NCI-H2107 (cell line): ENCODE measurements at regions not wholly inside any gene's neighbourhood (a gene's known extent, or its start where the extent isn't known, plus 50 kb on each side); places are given as distances from the start of the nearest gene placed in this dataset.
A peak's percentile ranks its signal among the peaks of the same experiment; 100 is the strongest.
"Not testable (repeated sequence)": the region's sequence is repeated elsewhere in the genome, so short reads cannot be mapped to it uniquely, and the experiment has no call there.

Experiments used
- DNase-seq: peaks from one replicate; lab custom pipeline; 2025; lab: John Stamatoyannopoulos, UW

DNA sequence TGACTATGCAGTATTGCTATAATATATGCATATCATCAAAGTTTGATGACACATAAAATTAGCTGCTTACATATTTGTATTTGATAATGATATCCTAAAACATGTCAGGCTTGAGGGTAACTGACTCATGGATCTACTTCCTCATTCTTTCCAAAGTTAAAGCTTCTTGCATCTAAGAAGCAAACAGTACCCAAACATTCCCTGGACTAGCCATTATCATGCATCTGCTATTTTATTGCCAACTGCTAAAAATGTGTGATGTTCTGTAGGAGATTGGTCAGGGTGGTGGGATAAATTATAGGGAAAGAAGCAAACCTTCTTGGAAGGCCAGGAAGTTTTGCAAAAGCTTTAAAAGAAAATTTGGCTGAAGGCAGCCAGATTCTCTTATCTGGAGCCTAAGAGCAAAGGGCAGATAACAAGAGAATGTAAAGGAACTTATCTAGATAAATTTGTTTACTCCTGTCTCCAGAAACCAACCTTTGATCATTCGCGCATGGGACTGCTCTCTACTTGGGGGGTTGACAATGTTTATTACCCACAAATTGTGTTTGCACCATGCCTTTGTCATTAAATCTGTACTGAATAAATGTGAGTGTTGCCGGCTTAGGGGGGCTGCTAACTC lies 604.1 kb upstream of the TLE4 start:
- no peak for DNase-seq

DNA sequence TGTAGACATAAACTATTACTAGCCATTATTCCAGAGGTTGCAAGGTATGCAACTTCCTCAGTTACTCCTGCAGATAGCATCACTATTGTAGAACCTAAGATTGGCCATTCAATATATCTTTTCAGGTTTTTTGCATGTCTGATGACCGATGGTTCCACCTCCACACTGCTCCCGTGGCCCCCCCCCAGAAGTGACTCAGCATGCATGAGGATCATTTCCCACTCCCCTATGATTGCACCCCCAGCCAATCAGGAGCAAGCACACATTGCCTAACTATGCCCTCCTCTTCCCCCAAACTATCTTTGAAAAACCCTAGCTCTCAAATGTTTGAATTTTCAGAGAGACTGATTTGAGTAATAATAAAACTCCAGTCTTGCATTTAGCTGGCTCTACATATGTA lies 601.4 kb upstream of the TLE4 start:
- DNase-seq = no peak

DNA sequence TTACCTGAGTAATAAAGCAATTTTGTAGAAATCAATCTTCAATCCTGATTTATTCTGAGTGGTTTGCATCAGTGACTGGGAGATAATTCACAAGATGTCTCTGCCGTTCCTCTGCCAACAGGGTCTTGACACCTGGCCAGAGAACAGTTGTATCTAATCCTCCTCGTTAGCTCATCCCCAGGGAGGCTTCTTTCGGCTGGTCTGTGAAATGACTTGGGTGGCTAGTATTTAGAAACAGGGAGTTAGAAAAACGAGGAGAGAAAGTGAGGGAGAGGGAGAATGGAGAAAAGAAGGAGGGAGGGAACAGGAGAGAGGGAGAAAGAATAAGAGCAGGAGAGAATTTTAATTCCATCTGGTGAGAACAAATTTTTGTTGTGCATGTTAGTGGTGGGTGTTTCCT lies 600.2 kb upstream of the TLE4 start:
- no peak for DNase-seq

DNA sequence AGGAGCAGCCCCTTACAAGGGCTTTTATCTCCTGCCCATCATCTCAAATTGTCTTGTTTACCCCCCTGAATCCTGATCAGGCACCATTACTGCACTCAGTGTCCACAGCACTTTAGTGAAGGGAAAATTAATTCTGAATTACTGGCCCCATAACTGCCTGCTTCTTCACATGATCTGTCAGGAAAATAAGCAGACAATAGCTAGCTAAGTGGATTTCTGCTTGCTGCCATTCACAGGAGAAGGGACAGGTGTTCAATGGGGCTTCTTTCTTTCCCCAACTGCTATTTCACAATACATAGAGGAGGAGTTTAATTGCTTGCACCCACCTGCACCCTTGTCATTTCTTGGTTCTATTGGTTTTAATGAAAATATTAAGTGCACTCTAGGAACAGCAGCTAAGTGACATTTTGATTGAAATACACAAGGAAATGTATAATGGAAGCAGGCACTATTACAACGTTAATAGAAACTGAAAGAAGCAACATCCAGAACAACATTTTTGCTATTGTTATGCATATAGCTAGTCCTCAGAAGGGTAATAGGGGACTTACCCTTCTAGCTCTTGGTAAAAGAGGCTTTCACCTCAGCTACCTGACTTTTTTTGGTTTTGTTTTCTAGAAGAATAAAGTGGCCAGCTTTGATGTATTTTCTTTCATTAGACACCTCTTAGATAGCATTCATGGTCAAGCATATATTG lies 599.3 kb upstream of the TLE4 start:
- peak; percentile 90 for DNase-seq

DNA sequence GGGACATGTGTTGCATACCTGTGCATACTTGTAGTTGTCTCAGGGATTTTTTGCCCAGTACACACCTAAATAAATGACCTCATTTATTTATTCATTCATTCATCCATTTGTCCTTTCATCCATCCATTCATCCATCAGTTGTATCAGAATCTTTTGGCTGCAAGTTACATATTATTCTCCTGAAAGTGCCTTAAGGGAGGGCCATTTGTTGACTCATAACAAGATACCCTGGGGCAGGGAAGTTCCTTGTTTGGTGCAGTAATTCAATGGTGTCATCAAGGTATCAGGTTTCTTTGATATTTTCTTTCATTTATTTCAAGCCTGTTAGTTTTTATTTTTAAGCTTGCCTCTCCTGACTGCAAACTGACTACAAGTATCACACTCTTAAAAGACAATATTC lies 597.9 kb upstream of the TLE4 start:
- no peak for DNase-seq

DNA sequence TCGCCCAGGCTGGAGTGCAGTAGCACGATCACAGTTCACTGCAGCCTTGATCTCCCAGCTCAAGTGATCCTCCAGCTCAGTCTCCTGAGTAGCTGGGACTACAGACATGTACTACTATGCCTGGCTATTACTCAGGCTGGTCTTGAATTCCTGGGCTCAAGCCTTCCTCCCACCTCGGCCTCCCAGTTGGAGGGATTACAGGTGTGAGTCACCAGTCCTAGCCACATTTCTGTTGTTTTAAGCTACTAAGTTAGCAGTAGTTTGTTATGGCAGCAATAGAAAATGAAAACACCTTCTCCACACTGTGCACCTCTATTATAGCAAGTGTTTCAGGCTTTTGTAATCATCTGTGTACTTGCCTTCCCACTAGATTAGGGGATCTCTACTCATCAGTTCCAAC lies 588.9 kb upstream of the TLE4 start:
- DNase-seq = no peak

DNA sequence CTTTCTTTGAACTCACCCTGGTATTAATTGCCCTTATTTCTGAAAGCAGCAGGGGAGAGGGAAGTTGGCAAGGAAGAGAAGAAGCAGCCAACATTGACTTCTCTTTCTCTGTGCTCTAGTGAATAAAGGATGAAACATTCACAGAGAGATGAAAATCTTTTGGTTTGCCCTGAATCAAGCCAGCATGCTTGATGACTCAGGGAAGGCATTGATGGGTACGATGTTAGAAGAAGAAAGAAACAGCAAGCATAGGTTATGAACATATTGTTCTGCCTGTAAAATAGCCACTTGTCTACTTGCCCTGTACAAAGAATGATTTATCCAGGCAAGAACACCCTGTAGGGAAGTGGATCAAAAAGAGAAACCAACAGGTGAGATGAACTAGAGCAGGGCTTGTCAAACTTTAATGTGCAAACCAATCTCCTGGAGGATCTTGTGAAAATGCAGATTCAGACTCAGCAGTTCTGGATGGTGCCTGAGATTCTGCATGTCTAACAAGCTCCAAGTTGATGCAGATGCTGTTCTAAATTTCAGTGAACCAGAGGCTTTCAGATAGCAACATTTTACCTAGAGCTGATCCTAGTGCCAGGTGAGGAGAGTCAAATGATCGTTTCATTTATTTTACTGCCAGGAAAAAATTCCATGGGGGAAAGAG lies 586.6 kb upstream of the TLE4 start:
- no peak for DNase-seq

DNA sequence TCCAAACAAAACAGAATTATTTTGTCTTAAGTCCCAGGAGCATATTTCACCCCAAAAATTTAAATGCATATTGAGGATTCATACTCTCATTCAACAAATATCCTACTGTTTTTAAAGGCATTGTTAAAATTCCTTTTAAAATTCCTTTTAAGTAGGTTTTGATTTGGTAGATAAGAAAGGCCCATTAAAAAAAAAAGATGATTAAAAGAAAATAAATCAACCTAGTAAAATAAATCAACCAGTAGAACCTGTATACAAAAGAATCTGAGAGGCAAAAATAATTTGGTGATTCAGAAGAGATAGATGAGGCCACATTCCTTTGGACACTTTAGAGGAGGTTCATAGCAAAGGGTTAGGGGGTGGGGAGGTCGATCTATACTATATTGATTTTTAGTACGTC lies 585.3 kb upstream of the TLE4 start:
- DNase-seq = no peak

DNA sequence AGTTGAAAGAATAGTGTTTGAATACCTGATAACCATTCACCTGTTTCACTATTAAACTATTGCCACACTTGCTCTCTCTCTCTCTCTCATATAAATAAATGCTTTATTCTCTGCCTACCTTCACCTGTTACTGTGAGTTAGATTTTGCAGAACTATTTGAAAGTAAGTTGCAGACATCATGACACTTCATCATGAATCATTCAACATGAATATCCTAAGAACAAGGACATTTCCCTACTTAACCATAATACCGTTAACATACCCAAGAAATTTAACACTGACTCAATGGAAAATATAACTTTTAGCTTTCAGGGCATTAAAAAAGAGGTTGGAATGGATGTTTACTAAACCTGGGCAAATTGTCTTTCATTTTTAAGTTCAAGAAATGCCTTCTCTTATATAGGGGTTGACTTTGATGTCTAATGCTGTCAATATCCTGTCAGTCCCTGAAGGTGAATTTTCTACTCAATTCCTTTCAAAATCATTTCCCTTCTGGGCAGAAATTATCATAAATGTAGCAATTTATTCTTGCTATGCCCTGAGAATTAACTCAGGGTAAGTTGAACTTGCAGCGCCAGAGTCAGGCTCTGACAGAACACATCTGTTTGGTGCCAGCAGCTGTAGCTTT lies 582.6 kb upstream of the TLE4 start:
- DNase-seq = no peak

DNA sequence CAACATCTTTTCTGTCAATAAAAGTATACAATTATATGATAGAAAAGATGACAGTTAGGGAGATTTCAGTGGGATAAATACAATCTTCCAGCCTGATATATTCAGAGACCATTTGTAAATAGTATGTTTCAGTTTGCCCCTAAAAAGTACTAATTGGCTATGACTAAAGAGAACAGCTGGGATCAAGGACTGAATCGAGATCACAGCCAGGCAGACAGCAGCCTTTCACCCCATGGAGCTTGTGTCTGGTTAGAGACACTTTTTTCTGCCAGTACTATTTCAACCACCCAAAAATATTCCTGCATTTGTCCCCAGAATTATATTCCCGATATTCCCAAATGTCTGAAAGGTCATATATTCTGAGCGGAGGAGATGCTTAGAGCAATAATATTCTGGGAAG lies 577.3 kb upstream of the TLE4 start:
- no peak for DNase-seq

DNA sequence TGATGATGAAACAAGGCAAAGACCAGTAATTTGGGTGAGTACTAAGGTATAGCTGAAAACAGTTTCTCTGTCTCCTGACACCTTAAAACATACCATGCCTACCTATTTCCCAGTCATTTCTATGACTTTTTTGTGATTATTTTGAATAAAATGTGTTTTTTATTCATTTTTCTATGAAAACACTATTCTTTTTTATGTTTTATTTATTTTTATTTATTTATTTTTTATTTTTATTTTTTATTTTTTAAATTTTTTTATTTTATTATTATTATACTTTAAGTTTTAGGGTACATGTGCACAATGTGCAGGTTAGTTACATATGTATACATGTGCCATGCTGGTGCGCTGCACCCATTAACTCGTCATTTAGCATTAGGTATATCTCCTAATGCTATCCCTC lies 576.8 kb upstream of the TLE4 start:
- DNase-seq = not testable (repeated sequence)

DNA sequence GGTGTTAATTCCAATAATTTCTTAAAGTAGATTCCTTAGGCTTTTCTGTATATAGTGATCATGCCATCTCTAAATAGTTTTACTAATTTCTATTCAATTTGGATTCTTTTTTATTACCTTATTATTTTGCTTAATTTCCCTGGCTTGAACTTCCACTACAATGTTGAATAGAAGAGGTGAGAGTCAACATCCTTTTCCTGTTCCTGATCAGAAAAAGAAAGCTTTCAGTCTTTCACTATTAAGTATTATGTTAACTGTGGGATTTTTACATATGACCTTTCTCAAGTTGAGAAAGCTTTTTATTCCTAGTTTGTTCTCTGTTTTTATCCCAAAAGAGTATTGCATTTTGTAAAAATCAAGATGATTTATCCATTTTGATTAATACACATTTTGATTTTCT lies 574.5 kb upstream of the TLE4 start:
- no peak for DNase-seq

DNA sequence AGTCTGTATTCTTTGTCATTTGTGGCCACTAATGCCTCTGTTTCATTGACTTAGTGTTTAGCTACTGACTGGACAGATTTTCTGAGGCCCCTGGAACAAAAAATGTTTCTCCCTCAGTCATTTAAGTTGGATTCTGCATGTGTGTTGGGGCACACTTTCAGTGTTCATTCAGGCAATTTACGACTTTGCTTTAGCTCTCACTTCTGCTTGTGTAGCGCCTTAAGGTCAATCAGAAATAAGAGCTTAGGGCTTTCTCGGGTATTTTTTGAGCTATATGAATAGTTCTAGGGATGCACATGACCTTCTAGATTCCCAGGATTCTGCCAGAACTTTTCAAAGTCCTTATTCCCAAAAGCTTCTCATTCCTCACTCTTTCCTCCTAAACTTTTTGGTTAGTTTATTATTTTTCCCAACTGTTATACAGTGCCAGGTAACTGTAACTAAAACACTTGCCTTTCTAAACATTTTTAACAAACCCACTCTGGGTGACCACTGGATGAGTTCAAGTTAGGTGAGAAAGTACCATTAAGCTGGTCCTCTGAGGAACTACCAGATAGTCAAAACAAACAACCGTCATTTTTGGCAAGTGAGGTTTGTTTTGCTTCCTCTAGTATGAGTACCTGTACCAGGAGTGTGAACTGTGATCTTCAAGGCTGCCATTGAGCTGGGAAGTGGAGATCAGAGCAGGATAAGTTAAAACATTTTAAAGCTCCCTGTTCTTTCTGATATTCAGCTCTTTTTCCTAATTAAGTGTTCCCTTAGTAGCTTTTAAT lies 571.3 kb upstream of the TLE4 start:
- DNase-seq = no peak

DNA sequence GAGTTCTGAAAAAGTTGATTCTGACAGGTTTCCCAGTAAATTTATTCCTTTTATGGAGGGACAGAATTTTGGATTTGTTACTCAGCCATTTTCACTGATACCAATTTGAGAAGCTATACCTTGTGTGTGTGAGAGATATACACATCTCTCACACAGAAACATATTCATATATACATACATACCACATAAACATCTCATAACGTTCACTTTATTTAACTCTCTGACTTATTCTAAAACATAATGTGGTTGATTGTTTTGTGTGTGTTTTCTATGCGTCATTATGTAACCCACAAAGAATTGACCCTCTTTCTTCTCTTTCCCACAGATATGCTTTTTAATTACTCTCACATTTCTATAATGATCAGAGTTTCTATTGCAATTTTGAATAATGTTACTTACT lies 570.8 kb upstream of the TLE4 start:
- DNase-seq = no peak

DNA sequence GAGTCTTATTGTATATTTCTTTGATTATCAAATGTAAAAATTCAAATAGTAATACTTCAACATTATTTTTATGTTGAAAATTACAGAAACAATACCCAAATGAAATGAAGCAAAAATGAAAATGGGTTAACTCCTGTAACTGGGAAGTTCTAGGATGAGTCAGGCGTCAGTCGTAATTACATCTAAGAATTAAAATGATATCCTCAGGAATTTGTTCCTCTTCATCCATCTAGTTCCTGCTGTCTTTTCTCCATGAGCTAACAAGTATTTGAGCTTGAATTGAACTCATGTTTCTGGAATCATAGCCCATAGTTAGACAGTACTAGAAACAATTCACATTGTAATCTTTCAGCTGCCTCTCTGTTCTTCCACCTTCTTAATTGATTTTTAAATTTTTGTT lies 568.3 kb upstream of the TLE4 start:
- no peak for DNase-seq

DNA sequence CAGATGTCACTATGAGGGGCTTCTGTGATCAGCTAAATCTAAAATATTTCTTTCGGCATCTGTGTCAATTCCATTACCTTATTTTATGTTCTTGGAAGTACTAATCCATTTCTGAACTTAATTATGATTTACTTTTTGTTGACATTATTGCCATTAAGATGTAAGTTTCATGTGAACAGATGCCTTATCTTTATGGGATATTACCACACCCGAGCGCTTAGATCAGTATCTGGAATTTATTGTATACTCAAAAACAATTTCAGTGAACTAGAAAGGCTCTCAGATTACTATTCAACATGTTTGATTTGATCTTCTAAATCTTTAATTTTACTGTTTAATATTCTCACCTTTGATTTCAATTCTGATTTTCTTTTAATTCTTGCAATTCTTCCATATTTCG lies 567.7 kb upstream of the TLE4 start:
- DNase-seq = no peak

DNA sequence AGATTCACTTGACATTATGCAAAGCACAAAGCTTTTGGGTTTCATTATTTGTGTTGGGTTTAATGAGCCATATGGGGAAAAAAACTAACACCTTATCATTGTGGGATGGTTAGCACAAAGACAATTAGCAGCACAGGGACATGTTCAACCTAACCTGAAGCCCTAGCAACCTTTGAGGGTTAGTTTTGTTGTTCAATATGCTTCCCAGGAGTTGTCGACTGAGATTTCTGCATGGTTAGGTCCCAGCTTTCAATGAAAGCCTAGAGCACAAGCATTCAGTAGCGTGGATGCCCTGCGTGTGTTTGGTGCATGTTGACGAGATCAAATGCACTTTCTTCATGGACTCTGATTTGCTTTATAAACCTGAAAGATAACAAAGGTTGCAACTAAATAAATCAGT lies 565.2 kb upstream of the TLE4 start:
- no peak for DNase-seq

DNA sequence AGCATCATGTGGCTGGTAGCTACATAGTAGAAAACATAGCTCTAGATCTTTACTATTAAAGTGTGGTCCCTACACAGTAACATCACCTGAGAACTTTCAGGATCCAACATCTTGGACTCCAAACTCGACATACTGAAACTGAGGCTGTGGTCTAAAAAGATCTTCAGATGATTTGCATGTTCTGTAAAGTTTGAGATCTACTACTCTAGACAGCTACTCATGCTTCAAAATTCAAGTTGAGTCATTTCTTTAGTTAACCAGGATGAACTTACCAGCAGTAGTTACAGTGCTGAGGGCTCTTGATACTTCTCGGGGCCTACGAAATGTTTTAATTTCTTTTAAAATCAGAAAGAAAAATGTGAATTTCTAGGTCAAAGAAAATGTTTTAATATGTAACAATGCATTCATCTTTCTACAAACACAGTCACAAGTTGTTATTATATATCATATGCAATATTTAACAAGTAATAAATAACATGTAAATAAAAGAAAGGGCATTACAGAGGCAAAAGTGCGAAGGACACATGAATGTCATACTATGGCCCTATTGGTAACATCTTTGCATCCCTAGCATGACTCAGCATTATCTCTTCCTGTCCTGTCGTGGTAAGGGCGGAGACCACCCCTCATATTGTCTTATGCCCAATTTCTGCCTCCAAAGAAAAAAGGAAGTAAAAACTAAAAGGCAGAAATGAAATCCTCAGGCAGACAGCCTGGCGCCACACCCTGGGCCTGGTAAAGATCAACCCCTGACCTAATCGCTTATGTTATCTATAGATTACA lies 563.9 kb upstream of the TLE4 start:
- DNase-seq = no peak

DNA sequence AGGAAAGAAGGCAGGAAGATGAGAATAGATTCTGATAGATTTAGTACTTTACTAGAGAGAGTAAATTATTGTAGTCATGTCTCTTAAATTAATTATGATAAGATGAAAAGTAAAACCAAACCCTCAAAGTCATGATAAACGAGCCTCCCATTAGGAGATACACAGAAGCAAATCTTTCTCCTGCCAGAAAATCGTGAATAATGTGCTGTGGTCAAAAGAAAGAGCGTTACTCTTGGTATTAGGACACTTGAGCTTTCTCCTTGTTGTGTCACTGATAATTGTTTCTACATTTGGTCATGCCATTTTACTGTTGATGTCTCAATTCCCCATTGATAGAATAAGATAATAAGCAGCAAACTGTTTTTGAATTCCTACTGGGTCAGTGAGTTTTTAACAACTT lies 562.8 kb upstream of the TLE4 start:
- DNase-seq = no peak

DNA sequence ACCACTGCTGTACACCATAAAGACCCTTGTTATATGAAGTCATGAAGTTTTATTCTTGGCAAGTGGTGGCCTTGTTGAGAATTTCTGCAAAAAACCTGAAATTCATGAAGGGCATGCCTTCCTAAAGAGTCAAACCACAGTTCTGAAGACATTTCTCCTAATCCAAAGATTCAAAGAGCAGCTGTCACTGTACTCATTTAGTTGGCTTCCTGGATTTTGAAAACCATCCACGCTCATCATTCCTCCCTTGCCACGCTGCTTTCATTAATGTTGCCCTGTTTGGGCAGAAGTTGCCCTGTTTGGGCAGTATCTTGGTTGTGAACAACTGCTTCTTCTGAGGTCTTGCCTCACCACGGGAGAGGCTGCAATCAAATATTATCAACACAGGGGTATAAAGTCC lies 560.3 kb upstream of the TLE4 start:
- no peak for DNase-seq

DNA sequence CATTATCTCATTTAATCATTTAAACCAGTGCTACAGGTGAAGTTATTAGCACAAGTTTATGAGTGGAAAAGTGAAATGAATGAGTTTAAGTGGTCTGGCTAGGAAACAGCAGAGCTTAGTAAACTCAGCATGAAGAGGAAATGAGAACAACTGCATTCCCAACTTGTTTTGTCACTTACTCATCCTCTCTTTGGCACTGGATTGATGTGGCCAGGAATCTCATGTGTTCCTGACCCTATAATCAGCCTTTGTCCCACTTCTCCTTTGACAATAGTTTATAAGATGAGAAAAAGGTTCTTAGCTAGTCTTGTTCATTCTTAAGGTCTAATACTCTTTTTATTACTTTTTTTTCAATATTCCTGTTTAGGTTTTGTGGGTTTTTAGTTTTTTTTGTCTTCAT lies 559.2 kb upstream of the TLE4 start:
- DNase-seq = no peak
